Esophagus squamous epithelium (tissue), 4 donors: ENCODE measurements at regions not wholly inside any gene's neighbourhood (a gene's known extent, or its start where the extent isn't known, plus 50 kb on each side); places are given as distances from the start of the nearest gene placed in this dataset.

Experiments
- CTCF ChIP-seq, 6 experiments: fragments of 450-650 bp in 4 of 6; fragments of 200-600 bp in 2 of 6; sonication (generic) in 2 of 6; IDR thresholded peaks; one replicate each; pipeline ENCODE4 v1.5.1; 2016 to 2019; ENCODE audit warnings: antibody characterized with exemption in 6 of 6, mild to moderate bottlenecking in 4 of 6, moderate library complexity in 4 of 6
- POLR2A ChIP-seq, 4 donors: fragments of 450-650 bp; IDR thresholded peaks; one replicate each; pipeline ENCODE4 v1.6.1; 2017; ENCODE audit warnings: antibody characterized with exemption in 4 of 4, mild to moderate bottlenecking in 4 of 4, moderate library complexity in 3 of 4

- TF ChIP-seq CTCF (IDR thresholded peaks at IDR 0.05) (no peak), POLR2A (IDR thresholded peaks at IDR 0.05) (no peak)
Observed at GRCh38 chr2:51149725-51150124, 117.8 kb upstream of the NRXN1 start.
